K562 (cell line): ENCODE measurements at regions not wholly inside any gene's neighbourhood (a gene's known extent, or its start where the extent isn't known, plus 50 kb on each side); places are given as distances from the start of the nearest gene placed in this dataset.
A peak's percentile ranks its signal among the peaks of the same experiment; 100 is the strongest.

Source experiments
- BRD9 ChIP-seq: fragments of 450-650 bp; IDR thresholded peaks from 2 replicates; pipeline ENCODE4 v1.6.1; 2018; ENCODE audit warnings: low read depth; ENCODE audit not compliant: partially characterized antibody
- CXXC5 ChIP-seq: fragments of 250-450 bp; sonication (Bioruptor Pico); IDR thresholded peaks from 2 replicates; pipeline ENCODE4 v1.8.0; 2022; ENCODE audit warnings: inconsistent platforms, mild to moderate bottlenecking, moderate library complexity
- FUS ChIP-seq: fragments of 200-400 bp; formaldehyde crosslinking; optimal IDR thresholded peaks from 2 replicates; pipeline ENCODE3; 2017; ENCODE audit warnings: low read depth, low read length
- IFI16 ChIP-seq: fragments of 250-450 bp; sonication (Bioruptor Pico); IDR thresholded peaks from 2 replicates; pipeline ENCODE4 v2.1.2; 2022; ENCODE audit warnings: mild to moderate bottlenecking, inconsistent platforms
- IRF2 ChIP-seq: sonication (generic); formaldehyde crosslinking; IDR thresholded peaks from 2 replicates; pipeline ENCODE4 v1.8.1; 2022; ENCODE audit warnings: mild to moderate bottlenecking, missing genetic modification reagents
- KDM2B ChIP-seq: fragments of 250-450 bp; sonication (Bioruptor Pico); IDR thresholded peaks from 2 replicates; pipeline ENCODE4 v1.8.0; 2021; ENCODE audit warnings: mild to moderate bottlenecking, moderate library complexity
- MECOM ChIP-seq: fragments of 250-450 bp; sonication (Bioruptor Pico); IDR thresholded peaks from 2 replicates; pipeline ENCODE4 v1.8.0; 2022; ENCODE audit warnings: inconsistent platforms
- MYBL2 ChIP-seq, 2 experiments: fragments of 450-650 bp in 1 of 2; sonication (generic) in 1 of 2; formaldehyde crosslinking in 1 of 2; IDR thresholded peaks; 2 replicates each; pipeline versions ENCODE4 v1.6.1 to v1.8.1; 2017 to 2022; ENCODE audit warnings: borderline replicate concordance in 1 of 2, inconsistent platforms in 1 of 2, low read depth in 1 of 2, mild to moderate bottlenecking in 1 of 2, missing genetic modification reagents in 1 of 2, moderate library complexity in 1 of 2
- NFYB ChIP-seq: IDR thresholded peaks from 2 replicates; pipeline ENCODE4 v1.6.1; 2011; ENCODE audit warnings: mild to moderate bottlenecking, moderate library complexity; ENCODE audit not compliant: insufficient read length; ENCODE audit errors: extremely low read depth
- ZFP1 ChIP-seq: fragments of 450-650 bp; formaldehyde crosslinking; IDR thresholded peaks from 2 replicates; pipeline ENCODE4 v1.4.0; 2020; ENCODE audit warnings: mild to moderate bottlenecking, mixed read lengths
- ZNF24 ChIP-seq: fragments of 450-650 bp; IDR thresholded peaks from 2 replicates; pipeline ENCODE4 v1.6.1; 2016
- ZNF57 ChIP-seq: fragments of 450-650 bp; formaldehyde crosslinking; IDR thresholded peaks from 2 replicates; pipeline ENCODE4 v1.4.0; 2020; ENCODE audit warnings: mild to moderate bottlenecking, moderate library complexity
- ZNF583 ChIP-seq: fragments of 250-450 bp; sonication (Bioruptor Pico); IDR thresholded peaks from 2 replicates; pipeline ENCODE4 v1.4.0; 2020
- ZNF785 ChIP-seq: fragments of 250-450 bp; sonication (Bioruptor Pico); IDR thresholded peaks from 2 replicates; pipeline ENCODE4 v1.4.0; 2020; ENCODE audit warnings: mild to moderate bottlenecking
- ZZZ3 ChIP-seq: fragments of 450-650 bp; IDR thresholded peaks from 2 replicates; pipeline ENCODE4 v1.6.1; 2016; ENCODE audit warnings: antibody characterized with exemption, mild to moderate bottlenecking, moderate library complexity
- TF ChIP-seq, protein P1 (sequence below), 2 experiments: fragments of 450-650 bp in 1 of 2; IDR thresholded peaks; 2 replicates each; pipeline ENCODE4 v1.6.1; 2011 to 2017; ENCODE audit warnings: low read depth in 2 of 2, antibody characterized with exemption in 1 of 2, borderline replicate concordance in 1 of 2, low read length in 1 of 2, mild to moderate bottlenecking in 1 of 2, mixed read lengths in 1 of 2; ENCODE audit not compliant: control insufficient read depth in 1 of 2
- TF ChIP-seq, protein P2 (sequence below), 3 experiments: fragments of 200-800 bp in 1 of 3; sonication (Bioruptor generic) in 1 of 3; sonication (generic) in 1 of 3; formaldehyde crosslinking in 1 of 3; IDR thresholded peaks; 2 replicates each; pipeline versions ENCODE4 v1.6.1 to v1.8.0; 2016 to 2022; ENCODE audit warnings: mild to moderate bottlenecking in 2 of 3, missing compliant biosample characterization in 2 of 3, missing genetic modification characterization in 2 of 3, missing genetic modification reagents in 1 of 3
- TF ChIP-seq, protein P3 (sequence below): sonication (generic); formaldehyde crosslinking; IDR thresholded peaks from 2 replicates; pipeline ENCODE4 v1.8.0; 2022; ENCODE audit warnings: missing genetic modification reagents, mild to moderate bottlenecking, borderline replicate concordance
- TF ChIP-seq, protein P4 (sequence below): sonication (generic); formaldehyde crosslinking; IDR thresholded peaks from 2 replicates; pipeline ENCODE4 v1.8.0; 2022; ENCODE audit warnings: mild to moderate bottlenecking, missing genetic modification reagents, borderline replicate concordance

DNA sequence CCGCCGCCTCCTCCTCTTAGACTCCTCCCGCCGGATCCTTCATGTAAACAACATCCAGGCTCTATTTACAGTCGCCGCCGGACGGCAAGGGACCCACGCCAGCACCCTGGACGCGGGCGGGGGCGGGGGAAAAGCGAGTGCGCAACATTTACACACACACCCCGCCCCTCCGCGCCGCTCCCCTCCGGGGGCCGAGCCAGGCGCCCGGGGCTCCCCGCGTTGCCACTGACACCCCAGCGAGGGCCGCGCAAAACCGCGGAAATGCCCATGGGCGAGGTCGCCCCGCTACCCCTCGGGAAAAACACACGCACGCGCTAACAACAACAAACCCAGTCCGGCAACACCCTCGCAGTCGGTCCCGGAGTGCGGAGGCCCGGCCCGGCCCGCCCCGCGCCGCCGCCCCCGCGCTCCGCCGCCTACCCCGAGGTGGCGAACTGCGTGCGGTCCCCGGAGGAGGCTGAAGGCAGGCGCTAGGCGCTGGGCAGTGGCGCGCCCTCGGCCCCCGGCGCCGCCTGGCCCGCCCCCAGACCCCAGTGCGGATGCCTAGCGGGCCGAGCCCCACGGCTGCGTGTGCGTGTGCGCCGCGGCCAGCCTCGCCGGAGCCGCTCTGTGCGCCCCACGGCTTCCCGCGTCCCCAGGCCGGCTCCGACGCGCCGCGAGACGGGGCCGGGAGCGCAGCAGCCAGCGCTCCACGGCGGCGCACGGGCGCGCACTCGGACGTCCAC lies 81.1 kb upstream of the AK4 start (continued):
- TF ChIP-seq, protein P1, sequence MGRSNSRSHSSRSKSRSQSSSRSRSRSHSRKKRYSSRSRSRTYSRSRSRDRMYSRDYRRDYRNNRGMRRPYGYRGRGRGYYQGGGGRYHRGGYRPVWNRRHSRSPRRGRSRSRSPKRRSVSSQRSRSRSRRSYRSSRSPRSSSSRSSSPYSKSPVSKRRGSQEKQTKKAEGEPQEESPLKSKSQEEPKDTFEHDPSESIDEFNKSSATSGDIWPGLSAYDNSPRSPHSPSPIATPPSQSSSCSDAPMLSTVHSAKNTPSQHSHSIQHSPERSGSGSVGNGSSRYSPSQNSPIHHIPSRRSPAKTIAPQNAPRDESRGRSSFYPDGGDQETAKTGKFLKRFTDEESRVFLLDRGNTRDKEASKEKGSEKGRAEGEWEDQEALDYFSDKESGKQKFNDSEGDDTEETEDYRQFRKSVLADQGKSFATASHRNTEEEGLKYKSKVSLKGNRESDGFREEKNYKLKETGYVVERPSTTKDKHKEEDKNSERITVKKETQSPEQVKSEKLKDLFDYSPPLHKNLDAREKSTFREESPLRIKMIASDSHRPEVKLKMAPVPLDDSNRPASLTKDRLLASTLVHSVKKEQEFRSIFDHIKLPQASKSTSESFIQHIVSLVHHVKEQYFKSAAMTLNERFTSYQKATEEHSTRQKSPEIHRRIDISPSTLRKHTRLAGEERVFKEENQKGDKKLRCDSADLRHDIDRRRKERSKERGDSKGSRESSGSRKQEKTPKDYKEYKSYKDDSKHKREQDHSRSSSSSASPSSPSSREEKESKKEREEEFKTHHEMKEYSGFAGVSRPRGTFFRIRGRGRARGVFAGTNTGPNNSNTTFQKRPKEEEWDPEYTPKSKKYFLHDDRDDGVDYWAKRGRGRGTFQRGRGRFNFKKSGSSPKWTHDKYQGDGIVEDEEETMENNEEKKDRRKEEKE (IDR thresholded peaks at IDR 0.05; ENCODE audit: borderline replicate concordance in 1 of 2, control insufficient read depth in 1 of 2, low read depth in 2 of 2, low read length in 1 of 2) = no peak
- no peak for TF ChIP-seq FUS
- TF ChIP-seq ZNF24 = no peak
- peak; percentile 76 for TF ChIP-seq CXXC5
- TF ChIP-seq, protein P2, sequence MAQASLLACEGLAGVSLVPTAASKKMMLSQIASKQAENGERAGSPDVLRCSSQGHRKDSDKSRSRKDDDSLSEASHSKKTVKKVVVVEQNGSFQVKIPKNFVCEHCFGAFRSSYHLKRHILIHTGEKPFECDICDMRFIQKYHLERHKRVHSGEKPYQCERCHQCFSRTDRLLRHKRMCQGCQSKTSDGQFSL (CRISPR knock-in tag; IDR thresholded peaks at IDR 0.05) = no peak
- TF ChIP-seq, protein P2 (tag; IDR thresholded peaks at IDR 0.05) = no peak
- no peak for TF ChIP-seq BRD9
- TF ChIP-seq, protein P3, sequence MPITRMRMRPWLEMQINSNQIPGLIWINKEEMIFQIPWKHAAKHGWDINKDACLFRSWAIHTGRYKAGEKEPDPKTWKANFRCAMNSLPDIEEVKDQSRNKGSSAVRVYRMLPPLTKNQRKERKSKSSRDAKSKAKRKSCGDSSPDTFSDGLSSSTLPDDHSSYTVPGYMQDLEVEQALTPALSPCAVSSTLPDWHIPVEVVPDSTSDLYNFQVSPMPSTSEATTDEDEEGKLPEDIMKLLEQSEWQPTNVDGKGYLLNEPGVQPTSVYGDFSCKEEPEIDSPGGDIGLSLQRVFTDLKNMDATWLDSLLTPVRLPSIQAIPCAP (CRISPR knock-in tag) = no peak
- TF ChIP-seq NFYB = no peak
- TF ChIP-seq ZZZ3 = no peak
- TF ChIP-seq, protein P4, sequence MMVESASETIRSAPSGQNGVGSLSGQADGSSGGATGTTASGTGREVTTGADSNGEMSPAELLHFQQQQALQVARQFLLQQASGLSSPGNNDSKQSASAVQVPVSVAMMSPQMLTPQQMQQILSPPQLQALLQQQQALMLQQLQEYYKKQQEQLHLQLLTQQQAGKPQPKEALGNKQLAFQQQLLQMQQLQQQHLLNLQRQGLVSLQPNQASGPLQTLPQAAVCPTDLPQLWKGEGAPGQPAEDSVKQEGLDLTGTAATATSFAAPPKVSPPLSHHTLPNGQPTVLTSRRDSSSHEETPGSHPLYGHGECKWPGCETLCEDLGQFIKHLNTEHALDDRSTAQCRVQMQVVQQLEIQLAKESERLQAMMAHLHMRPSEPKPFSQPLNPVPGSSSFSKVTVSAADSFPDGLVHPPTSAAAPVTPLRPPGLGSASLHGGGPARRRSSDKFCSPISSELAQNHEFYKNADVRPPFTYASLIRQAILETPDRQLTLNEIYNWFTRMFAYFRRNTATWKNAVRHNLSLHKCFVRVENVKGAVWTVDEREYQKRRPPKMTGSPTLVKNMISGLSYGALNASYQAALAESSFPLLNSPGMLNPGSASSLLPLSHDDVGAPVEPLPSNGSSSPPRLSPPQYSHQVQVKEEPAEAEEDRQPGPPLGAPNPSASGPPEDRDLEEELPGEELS (CRISPR knock-in tag) = 0 out of 2 replicates have a peak, but pooled peaks have one; percentile 68
- TF ChIP-seq IRF2 = no peak
- no peak for TF ChIP-seq ZFP1 (CRISPR knock-in tag)
- no peak for TF ChIP-seq IFI16 (CRISPR knock-in tag)
- TF ChIP-seq KDM2B (CRISPR knock-in tag) = peak; percentile 65
- TF ChIP-seq ZNF57 (CRISPR knock-in tag) = no peak
- 0 out of 2 replicates have a peak, but pooled peaks have one; percentile 3 for TF ChIP-seq ZNF583 (CRISPR knock-in tag)
- TF ChIP-seq MYBL2 (IDR thresholded peaks at IDR 0.05; ENCODE audit: low read depth) = no peak
- TF ChIP-seq MYBL2 (CRISPR knock-in tag; IDR thresholded peaks at IDR 0.05; ENCODE audit: borderline replicate concordance) = no peak
- no peak for TF ChIP-seq ZNF785
- TF ChIP-seq MECOM = no peak
